ENCODE measurements at regions not wholly inside any gene's neighbourhood (a gene's known extent, or its start where the extent isn't known, plus 50 kb on each side); places are given as distances from the start of the nearest gene placed in this dataset.

GRCh38 chr16:16861546-16861945 lies 482.6 kb downstream of the NPIPA7 start:
- Histone ChIP-seq H3K4me1 (ENCODE audit: control insufficient read depth, extremely low read depth, insufficient read depth, low read length) (no peaks in the 10 kb centered on the region), H3K4me2 (ENCODE audit: extremely low read depth, insufficient read depth, low read length) (no peak overlapping the region), H3K4me3 (replicated peaks in 1 of 4; ENCODE audit: control extremely low read depth in 1 of 4, insufficient read depth in 1 of 4, low read depth in 3 of 4, low read length in 4 of 4) (no peak overlapping the region), H2AFZ (ENCODE audit: low read length) (no peak overlapping the region), H3K9me3 (ENCODE audit: control insufficient read depth, insufficient read depth, low read depth, low read length) (no peaks in the 10 kb centered on the region), H4K20me1 (ENCODE audit: control insufficient read depth, extremely low read depth, insufficient read depth, low read length) (no peaks in the 10 kb centered on the region), H3K79me2 (ENCODE audit: control insufficient read depth, insufficient read depth, low read length) (no peaks in the 10 kb centered on the region), H3K27ac (ENCODE audit: insufficient read depth, low read length) (no peak overlapping the region), H3K9ac (ENCODE audit: insufficient read depth, low read length) (no peak overlapping the region), H3K27me3 (ENCODE audit: control insufficient read depth, insufficient read depth, low read length) (no peaks in the 10 kb centered on the region), H3K36me3 (ENCODE audit: control insufficient read depth, insufficient read depth, low read length) (no peaks in the 10 kb centered on the region)
- DNase-seq (ENCODE audit: low read depth in 2 of 2), result peak; percentile 24 to 33
- no peak for TF ChIP-seq EZH2 (IDR thresholded peaks at IDR 0.05; ENCODE audit: low read length, missing control alignments)
- peak; percentile 57 to 60 for TF ChIP-seq CTCF (conservative IDR thresholded peaks at IDR 0.05 in 1 of 2, IDR thresholded peaks at IDR 0.05 in 1 of 2; ENCODE audit: low read depth in 1 of 2, low read length in 2 of 2)

- no peaks in the 10 kb centered on the region for H3K79me2 ChIP-seq (ENCODE audit: control insufficient read depth, insufficient read depth, low read length)
- H3K36me3 ChIP-seq (ENCODE audit: control insufficient read depth, insufficient read depth, low read length), result no peaks in the 10 kb centered on the region
- no peak overlapping the region for H3K27ac ChIP-seq (ENCODE audit: insufficient read depth, low read length)
- H3K4me1 ChIP-seq (ENCODE audit: control insufficient read depth, extremely low read depth, insufficient read depth, low read length), result no peaks in the 10 kb centered on the region
- no peak overlapping the region for H3K9ac ChIP-seq (ENCODE audit: insufficient read depth, low read length)
- TF ChIP-seq EZH2 (IDR thresholded peaks at IDR 0.05; ENCODE audit: low read length, missing control alignments) (no peak), CTCF (conservative IDR thresholded peaks at IDR 0.05 in 1 of 2, IDR thresholded peaks at IDR 0.05 in 1 of 2; ENCODE audit: low read depth in 1 of 2, low read length in 2 of 2) (no peak)
- no peak overlapping the region for H2AFZ ChIP-seq (ENCODE audit: low read length)
- no peak for DNase-seq (ENCODE audit: low read depth in 2 of 2)
- no peak overlapping the region for H3K4me2 ChIP-seq (ENCODE audit: extremely low read depth, insufficient read depth, low read length)
- H3K27me3 ChIP-seq (ENCODE audit: control insufficient read depth, insufficient read depth, low read length), result no peaks in the 10 kb centered on the region
- no peak overlapping the region for H3K4me3 ChIP-seq (replicated peaks in 1 of 4; ENCODE audit: control extremely low read depth in 1 of 4, insufficient read depth in 1 of 4, low read depth in 3 of 4, low read length in 4 of 4)
- H4K20me1 ChIP-seq (ENCODE audit: control insufficient read depth, extremely low read depth, insufficient read depth, low read length), result no peaks in the 10 kb centered on the region
- H3K9me3 ChIP-seq (ENCODE audit: control insufficient read depth, insufficient read depth, low read depth, low read length), result no peaks in the 10 kb centered on the region
Observed at GRCh38 chr16:16863672-16864071, 484.7 kb downstream of the NPIPA7 start.

GRCh38 chr16:16864536-16864935 lies 485.6 kb downstream of the NPIPA7 start:
- no peak for DNase-seq (ENCODE audit: low read depth in 2 of 2)

More at GRCh38 chr16:16864536-16864935, 485.6 kb downstream of the NPIPA7 start:
- no peaks in the 10 kb centered on the region for H3K36me3 ChIP-seq (ENCODE audit: control insufficient read depth, insufficient read depth, low read length)
- no peak for TF ChIP-seq EZH2 (IDR thresholded peaks at IDR 0.05; ENCODE audit: low read length, missing control alignments)
- TF ChIP-seq CTCF (conservative IDR thresholded peaks at IDR 0.05 in 1 of 2, IDR thresholded peaks at IDR 0.05 in 1 of 2; ENCODE audit: low read depth in 1 of 2, low read length in 2 of 2), result no peak
- H4K20me1 ChIP-seq (ENCODE audit: control insufficient read depth, extremely low read depth, insufficient read depth, low read length), result no peaks in the 10 kb centered on the region
- no peak overlapping the region for H2AFZ ChIP-seq (ENCODE audit: low read length)
- no peak overlapping the region for H3K4me2 ChIP-seq (ENCODE audit: extremely low read depth, insufficient read depth, low read length)
- H3K9ac ChIP-seq (ENCODE audit: insufficient read depth, low read length), result no peak overlapping the region
- no peaks in the 10 kb centered on the region for H3K79me2 ChIP-seq (ENCODE audit: control insufficient read depth, insufficient read depth, low read length)
- H3K27ac ChIP-seq (ENCODE audit: insufficient read depth, low read length), result no peak overlapping the region
- H3K4me3 ChIP-seq (replicated peaks in 1 of 4; ENCODE audit: control extremely low read depth in 1 of 4, insufficient read depth in 1 of 4, low read depth in 3 of 4, low read length in 4 of 4), result no peak overlapping the region
- no peaks in the 10 kb centered on the region for H3K4me1 ChIP-seq (ENCODE audit: control insufficient read depth, extremely low read depth, insufficient read depth, low read length)
- no peaks in the 10 kb centered on the region for H3K9me3 ChIP-seq (ENCODE audit: control insufficient read depth, insufficient read depth, low read depth, low read length)
- H3K27me3 ChIP-seq (ENCODE audit: control insufficient read depth, insufficient read depth, low read length), result no peaks in the 10 kb centered on the region
